Suppressor macrophage treated with lipopolysaccharide for 4 hours (primary cell): ENCODE measurements at regions not wholly inside any gene's neighbourhood (a gene's known extent, or its start where the extent isn't known, plus 50 kb on each side); places are given as distances from the start of the nearest gene placed in this dataset.
A peak's percentile ranks its signal among the peaks of the same experiment; 100 is the strongest.
"Not testable (repeated sequence)": the region's sequence is repeated elsewhere in the genome, so short reads cannot be mapped to it uniquely, and the experiment has no call there.

Experiments used
- DNase-seq: peaks from one replicate; pipeline ENCODE4 v3.0.0-alpha.2; 2020

DNA sequence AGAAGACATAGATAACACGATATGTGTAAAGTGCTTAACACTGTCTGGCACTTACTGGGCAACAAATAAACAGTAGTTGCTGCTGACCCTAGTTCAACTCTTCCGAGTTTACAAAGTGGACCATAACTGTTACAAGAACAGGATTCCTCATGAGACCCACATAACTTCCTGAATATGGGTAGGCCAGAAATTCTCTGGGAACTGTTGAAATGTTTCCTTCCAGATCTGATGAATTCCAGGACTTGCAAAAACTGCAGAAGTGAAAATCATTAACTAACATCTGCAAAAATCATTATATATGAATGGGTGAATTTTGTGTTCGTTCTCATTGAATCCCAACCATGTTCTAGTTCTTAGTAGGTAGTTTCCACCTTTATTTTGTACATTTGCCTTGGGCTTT lies 181.7 kb upstream of the MME start:
- no peak for DNase-seq

GRCh38 chr3:154893813-154894212 lies 186.3 kb upstream of the MME start:
- no peak for DNase-seq

- no peak for DNase-seq
Observed at GRCh38 chr3:154889227-154889634, 190.9 kb upstream of the MME start.

DNA sequence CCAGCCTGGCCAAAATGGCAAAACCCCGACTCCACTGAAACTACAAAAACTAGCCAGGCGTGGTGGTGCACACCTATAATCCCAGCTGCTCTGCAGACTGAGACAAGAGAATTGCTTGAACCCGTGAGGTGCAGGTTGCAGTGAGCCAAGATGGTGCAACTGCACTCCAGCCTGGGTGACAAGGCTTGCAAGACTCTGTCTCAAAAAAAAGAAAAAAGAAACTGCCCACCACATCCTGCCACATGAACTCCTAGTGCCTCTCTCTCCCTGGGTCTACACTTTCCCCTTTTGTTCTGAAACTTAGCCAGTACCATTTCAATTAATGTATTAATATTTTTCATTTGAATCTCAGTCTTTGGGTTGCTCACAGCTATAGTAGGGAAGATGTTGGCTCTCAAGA lies 192.2 kb upstream of the MME start:
- DNase-seq, result no peak

- peak; percentile 12 for DNase-seq
Observed at GRCh38 chr3:154886437-154886836, 193.7 kb upstream of the MME start.

GRCh38 chr3:154885418-154885817 lies 194.7 kb upstream of the MME start:
- no peak for DNase-seq

DNA sequence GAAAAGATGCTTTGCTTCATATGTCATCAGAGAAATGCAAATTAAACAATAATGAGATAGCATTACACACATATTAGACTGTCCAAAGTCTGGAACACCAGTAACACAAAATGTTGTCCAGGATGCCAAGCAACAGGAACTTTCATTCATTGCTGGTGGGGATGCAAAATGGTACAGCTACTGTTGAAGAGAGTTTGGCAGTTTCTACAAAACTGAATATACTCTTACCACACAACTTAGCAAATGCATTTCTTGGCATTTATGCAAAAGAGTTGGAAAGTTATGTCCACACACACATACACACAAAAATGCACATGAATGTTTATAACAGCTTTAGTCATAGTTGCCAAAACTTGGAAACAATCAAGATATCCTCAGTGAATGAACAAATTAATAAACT lies 195.2 kb upstream of the MME start:
- DNase-seq, result no peak

GRCh38 chr3:154875142-154875541 lies 205.0 kb upstream of the MME start:
- DNase-seq, result no peak

DNA sequence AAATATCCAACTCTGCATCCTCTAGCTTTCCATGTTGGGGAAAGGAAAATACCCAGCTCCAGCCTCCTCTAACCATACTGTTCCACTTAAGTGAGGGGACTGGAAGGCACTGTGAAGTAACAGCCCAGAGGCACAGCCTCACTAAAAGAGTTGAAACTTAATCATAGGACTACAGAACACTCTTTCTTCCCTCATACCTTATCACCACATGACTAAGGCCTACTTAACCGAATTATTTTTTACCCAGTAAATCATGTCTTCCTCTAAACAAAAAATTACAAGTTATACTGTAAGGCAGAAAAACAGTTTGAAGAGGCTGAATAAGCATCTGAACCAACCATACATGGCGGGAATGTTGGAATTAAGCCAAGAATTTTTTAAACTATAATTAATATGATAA lies 207.4 kb upstream of the MME start:
- DNase-seq, result no peak

DNA sequence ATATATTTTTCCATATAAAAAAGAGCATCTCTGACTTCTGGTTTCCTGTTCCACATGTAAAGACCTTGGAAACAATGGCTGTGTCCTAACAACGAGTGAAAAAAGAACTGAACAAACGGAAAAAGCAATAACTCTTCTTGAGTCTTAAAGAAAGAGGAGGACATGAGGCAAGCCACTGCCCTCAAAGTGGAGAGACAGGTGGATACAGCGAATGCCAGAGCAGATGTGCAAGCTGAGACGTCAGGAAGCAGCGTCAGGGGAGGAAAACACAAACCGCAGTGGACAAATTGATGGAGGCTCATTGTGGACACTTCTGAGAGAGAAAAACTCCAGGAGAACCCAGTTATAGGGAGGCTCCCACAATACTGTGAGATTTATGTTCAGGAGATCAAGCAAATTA lies 208.0 kb upstream of the MME start:
- DNase-seq, result no peak

DNA sequence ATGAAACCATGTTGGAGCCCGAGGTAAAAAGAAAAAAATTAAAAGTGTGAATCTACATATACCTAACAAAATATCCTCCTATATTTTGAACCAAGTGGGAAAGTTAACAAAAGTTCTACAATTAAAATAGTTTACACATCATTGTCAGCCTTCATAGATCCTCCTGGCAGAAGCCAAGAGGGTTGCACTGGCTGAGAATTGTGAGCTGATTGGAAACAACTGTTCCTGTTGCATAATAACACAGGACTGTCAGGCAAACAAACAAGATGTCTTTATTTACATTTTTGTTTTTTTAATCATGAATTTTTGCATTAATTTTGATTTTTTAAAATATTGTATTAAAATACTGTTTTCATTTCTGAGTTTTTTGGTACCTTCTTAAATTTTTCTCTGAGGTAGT lies 215.2 kb upstream of the MME start:
- no peak for DNase-seq

DNA sequence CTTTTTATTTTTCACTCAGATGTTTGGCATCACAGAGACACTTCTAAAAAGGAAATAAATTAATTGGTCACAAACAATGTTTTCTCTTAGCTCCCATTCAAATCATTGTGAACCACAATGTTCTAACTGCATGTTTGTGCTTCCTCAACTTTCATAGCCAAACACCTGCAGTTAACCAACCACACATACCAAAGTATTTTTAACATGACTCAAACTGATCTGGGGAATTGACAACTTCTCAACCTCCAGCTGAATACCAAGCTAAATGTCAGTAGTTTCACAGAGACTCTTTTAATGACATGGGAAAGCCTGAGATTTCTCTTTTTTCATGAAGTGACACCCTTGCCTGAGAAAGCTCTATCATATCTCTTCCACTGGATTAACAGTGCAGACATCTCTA lies 217.9 kb upstream of the MME start:
- no peak for DNase-seq

DNA sequence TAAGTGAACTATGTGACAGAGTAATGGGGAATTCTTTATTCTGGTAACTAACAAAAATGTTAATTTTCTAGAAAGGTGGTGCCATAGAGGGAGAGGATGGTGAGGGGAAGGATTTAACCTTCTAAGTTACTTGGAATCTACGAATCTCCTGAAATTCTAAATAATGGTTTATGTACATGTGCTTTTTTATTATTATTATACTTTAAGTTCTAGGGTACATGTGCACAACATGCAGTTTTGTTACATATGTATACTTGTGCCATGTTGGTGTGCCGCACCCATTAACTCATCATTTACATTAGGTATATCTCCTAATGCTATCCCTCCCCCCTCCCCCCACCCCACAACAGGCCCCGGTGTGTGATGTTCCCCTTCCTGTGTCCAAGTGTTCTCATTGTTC lies 227.1 kb upstream of the MME start:
- DNase-seq, result not testable (repeated sequence)

DNA sequence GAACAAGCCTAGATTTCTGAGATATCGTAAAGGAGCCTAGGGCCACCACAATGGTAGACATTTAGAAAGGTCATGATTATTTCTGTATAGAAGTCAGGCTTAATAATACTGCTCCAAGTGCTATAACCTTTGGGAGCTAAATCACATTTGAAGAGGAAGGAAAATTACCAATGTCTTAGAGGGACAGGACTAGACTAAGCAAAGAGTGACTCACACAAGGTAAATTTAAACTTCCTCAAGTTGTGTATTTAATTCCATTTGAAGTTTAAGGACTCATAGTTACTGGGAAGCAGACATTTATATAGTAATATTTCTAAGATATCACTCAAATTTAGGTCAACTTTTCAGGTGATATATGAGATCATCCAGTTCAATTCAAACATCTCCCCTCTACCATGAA lies 227.6 kb upstream of the MME start:
- no peak for DNase-seq

- no peak for DNase-seq
Observed at GRCh38 chr3:154851644-154852043, 228.5 kb upstream of the MME start.

DNA sequence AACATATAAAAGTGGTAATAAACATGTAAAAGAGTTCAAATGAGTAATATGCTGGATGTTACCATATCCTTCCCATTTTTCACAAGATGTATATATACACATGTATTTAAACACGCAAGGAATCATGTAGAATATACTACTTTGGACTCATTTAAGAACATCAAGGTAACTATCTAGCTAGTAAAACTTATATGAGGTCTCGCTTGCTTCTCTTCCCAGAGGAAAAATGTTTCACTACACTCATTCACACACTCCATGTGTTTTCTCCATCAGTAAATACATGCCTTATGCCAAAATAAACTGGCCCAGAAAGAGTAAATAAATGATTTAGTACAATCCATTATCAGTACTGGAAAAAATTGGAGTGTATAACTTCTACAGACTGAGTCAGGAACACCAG lies 229.2 kb upstream of the MME start:
- no peak for DNase-seq

DNA sequence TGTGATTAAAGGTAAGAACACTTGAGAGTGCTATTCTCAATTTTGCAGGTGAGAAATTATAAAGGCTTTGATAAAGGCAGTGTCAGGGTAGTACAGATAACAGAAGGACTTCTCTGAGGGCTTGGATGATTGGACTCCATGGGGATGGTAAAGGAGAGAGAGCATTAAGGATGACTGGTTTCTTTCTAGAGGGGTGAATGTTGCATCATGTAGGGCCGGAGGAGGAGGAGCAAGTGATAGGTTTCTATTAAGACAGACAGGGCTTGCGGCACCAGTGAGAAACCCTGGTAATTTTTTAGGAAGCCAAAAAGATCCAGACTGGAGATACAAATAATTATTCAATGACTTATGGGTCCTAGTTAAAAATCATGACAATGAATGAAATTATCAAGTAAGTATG lies 230.7 kb upstream of the MME start:
- DNase-seq, result no peak

GRCh38 chr3:154844863-154845262 lies 235.3 kb upstream of the MME start:
- no peak for DNase-seq

DNA sequence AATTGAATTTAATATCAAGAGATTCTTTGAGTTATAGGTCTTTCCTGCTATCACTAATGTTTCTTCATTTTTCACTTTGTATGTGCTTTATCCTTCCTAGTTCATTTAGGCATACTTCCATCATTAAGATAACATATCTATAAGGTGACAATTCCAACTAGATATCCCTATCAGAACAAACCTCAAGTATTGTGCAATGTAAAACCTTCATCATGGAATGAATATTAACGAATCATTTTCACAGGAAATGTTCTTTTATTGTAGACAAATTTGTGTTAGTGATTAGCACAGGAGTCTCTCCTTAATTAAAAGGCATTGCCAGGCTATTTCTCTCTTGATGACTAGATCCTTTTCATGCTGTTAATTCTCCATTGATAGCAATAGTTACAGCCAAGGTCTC lies 236.5 kb upstream of the MME start:
- no peak for DNase-seq

DNA sequence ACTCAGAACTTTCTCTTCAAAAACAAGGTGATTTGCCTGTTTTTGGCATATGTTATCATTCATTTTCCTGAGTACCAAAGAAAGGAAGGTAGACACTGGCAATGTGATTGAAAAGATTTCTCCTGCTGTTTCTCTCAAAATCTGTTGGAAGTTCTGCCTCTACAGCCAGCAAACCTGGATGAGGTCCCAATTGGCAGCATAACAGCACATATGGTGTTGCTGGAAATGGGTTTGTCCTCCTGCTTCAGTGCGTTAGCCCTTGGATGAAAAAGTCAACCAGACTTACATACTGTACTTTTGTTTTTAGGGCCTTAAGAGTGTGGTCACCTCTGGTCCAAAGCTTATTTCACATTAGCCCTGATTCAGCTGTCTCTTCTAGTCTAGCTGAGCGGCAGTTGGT lies 237.6 kb upstream of the MME start:
- DNase-seq, result no peak

- DNase-seq, result no peak
Observed at GRCh38 chr3:154835639-154836038, 244.5 kb upstream of the MME start.

DNA sequence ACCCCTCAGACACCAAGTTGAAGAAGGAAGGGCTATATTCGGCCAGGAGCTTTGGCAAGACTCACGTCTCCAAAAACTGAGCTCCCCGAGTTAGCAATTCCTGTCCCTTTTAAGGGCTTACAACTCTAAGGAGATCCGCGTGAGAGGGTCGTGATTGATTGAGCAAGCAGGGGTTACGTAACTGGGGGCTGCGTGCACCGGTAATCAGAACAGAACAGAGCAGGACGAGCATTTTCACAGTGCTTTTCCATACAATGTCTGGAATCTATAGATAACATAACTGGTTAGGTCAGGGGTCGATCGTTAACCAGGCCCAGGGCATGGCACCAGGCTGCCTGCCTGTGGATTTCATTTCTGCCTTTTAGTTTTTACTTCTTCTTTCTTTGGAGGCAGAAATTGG lies 245.3 kb upstream of the MME start:
- not testable (repeated sequence) for DNase-seq

- DNase-seq, result no peak
Observed at GRCh38 chr3:154829929-154830328, 250.2 kb upstream of the MME start.

DNA sequence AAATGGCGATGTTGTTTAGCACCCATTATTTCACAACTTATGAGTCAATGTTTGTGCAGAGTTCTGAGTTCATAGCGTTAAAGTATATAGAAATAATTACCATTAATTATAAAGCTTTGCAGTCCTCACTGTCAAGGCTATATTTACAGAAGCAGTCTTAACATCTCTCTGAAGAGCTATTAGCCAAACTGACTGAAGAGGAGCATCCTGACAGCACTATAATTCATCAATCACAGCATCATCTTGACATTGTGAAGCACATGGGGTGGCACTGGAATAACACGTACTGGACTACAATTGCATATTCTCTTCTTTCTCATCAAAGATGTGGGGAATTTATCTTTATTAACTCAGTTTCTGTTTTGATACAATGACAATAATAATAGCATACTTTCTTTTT lies 260.6 kb upstream of the MME start:
- DNase-seq, result no peak

- DNase-seq, result no peak
Observed at GRCh38 chr3:154818676-154819255, 261.4 kb upstream of the MME start.

DNA sequence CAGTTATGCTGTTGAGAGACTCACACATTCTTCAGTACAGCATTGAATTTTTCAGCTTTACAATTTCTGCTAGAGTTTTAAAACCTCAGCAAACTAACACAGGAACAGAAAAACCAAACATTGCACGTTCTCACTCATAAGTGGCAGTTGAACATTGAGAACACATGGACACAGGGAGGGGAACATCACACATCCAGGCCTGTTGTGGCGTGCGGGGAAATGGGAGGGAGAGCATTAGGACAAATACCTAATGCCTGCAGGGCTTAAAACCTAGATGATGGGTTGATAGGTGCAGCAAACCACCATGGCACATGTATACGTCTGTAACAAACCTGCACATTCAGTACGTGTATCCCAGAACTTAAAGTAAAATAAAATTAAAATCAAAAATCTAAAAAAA lies 270.1 kb upstream of the MME start:
- not testable (repeated sequence) for DNase-seq
